Breast epithelium (tissue), 4 donors: ENCODE measurements at regions not wholly inside any gene's neighbourhood (a gene's known extent, or its start where the extent isn't known, plus 50 kb on each side); places are given as distances from the start of the nearest gene placed in this dataset.

Experiments
- DNase-seq, 2 donors: peaks; one replicate each; pipeline ENCODE4 v3.0.0-alpha.2; 2019; ENCODE audit warnings: low spot score in 2 of 2
- H3K27ac ChIP-seq, 2 donors: fragments of 200-600 bp; sonication (generic) in 1 of 2; one replicate each; pipeline ENCODE4 v1.5.1; 2016 to 2019; ENCODE audit warnings: mild to moderate bottlenecking in 1 of 2
- H3K27me3 ChIP-seq, 2 donors: fragments of 200-600 bp; sonication (generic) in 1 of 2; one replicate each; pipeline versions ENCODE4 v1.5.1 to v1.6.0; 2017 to 2019; ENCODE audit warnings: control low read depth in 1 of 2, mild to moderate bottlenecking in 1 of 2
- H3K36me3 ChIP-seq: fragments of 200-600 bp; one replicate; pipeline ENCODE4 v1.5.1; 2019
- H3K4me1 ChIP-seq, 2 donors: fragments of 200-600 bp; sonication (generic); one replicate each; pipeline ENCODE4 v1.5.1; 2016 to 2019; ENCODE audit warnings: control low read depth in 1 of 2
- H3K4me3 ChIP-seq, 3 donors: fragments of 200-600 bp; sonication (generic); 1 replicate in 2 of 3; 2 replicates in 1 of 3; pipeline ENCODE4 v1.5.1; 2016 to 2019; ENCODE audit warnings: mild to moderate bottlenecking in 3 of 3, moderate library complexity in 2 of 3
- H3K9me3 ChIP-seq, 2 donors: fragments of 200-600 bp; sonication (generic) in 1 of 2; one replicate each; pipeline ENCODE4 v1.5.1; 2016 to 2019; ENCODE audit warnings: control low read depth in 1 of 2
- CTCF ChIP-seq, 3 donors: fragments of 450-650 bp; IDR thresholded peaks; one replicate each; pipeline ENCODE4 v1.5.1; 2016 to 2017; ENCODE audit warnings: antibody characterized with exemption in 3 of 3, mild to moderate bottlenecking in 3 of 3, moderate library complexity in 3 of 3
- POLR2A ChIP-seq: fragments of 450-650 bp; IDR thresholded peaks from one replicate; pipeline ENCODE4 v1.6.1; 2016; ENCODE audit warnings: antibody characterized with exemption, mild to moderate bottlenecking, moderate library complexity
- POLR2AphosphoS5 ChIP-seq, 3 donors: sonication (generic); formaldehyde crosslinking; IDR thresholded peaks; one replicate each; pipeline ENCODE4 v1.6.1; 2017; ENCODE audit warnings: antibody characterized with exemption in 3 of 3
- intact Hi-C: fragments of 100-400 bp; cut with DNase I; formaldehyde crosslinking; loops from one replicate; pipeline ENCODE4 v1.15.1; 2023; ENCODE audit warnings: low total_unique reads

GRCh38 chr7:18337048-18337809 is 158.3 kb upstream of the HDAC9 start:
- intact Hi-C loops = no loop called here
- Histone ChIP-seq H3K27me3 (no peaks in the 10 kb centered on the region), H3K27ac (no peak overlapping the region), H3K36me3 (no peaks in the 10 kb centered on the region), H3K9me3 (no peaks in the 10 kb centered on the region), H3K4me3 (no peak overlapping the region), H3K4me1 (no peaks in the 10 kb centered on the region)
- no peak for DNase-seq
- TF ChIP-seq POLR2A (no peak), CTCF (IDR thresholded peaks at IDR 0.05) (no peak), POLR2AphosphoS5 (IDR thresholded peaks at IDR 0.05) (no peak)

- Histone ChIP-seq H3K4me3 (no peak overlapping the region), H3K27me3 (no peaks in the 10 kb centered on the region), H3K36me3 (no peaks in the 10 kb centered on the region), H3K27ac (no peak overlapping the region), H3K9me3 (no peaks in the 10 kb centered on the region), H3K4me1 (no peaks in the 10 kb centered on the region)
- no peak for DNase-seq
- intact Hi-C loops = no loop called here
- TF ChIP-seq POLR2A (no peak), POLR2AphosphoS5 (IDR thresholded peaks at IDR 0.05) (no peak), CTCF (IDR thresholded peaks at IDR 0.05) (no peak)
Measured at GRCh38 chr7:18338910-18339523, 156.5 kb upstream of the HDAC9 start.

- Histone ChIP-seq H3K9me3 (no peaks in the 10 kb centered on the region), H3K27ac (no peak overlapping the region), H3K36me3 (no peaks in the 10 kb centered on the region), H3K4me1 (no peaks in the 10 kb centered on the region), H3K4me3 (no peak overlapping the region), H3K27me3 (no peaks in the 10 kb centered on the region)
- intact Hi-C loops = no loop called here
- no peak for TF ChIP-seq CTCF (IDR thresholded peaks at IDR 0.05)
- TF ChIP-seq POLR2AphosphoS5 (IDR thresholded peaks at IDR 0.05) = no peak
- no peak for TF ChIP-seq POLR2A
- no peak for DNase-seq
Measured at GRCh38 chr7:18341756-18342155, 153.8 kb upstream of the HDAC9 start.

GRCh38 chr7:18343047-18343446 is 152.5 kb upstream of the HDAC9 start:
- H3K36me3 ChIP-seq = no peaks in the 10 kb centered on the region
- H3K27me3 ChIP-seq = no peaks in the 10 kb centered on the region
- H3K9me3 ChIP-seq = no peaks in the 10 kb centered on the region
- intact Hi-C loops = no loop called here
- no peak overlapping the region for H3K27ac ChIP-seq
- H3K4me1 ChIP-seq = no peaks in the 10 kb centered on the region
- no peak for DNase-seq
- no peak overlapping the region for H3K4me3 ChIP-seq
- TF ChIP-seq POLR2AphosphoS5 (IDR thresholded peaks at IDR 0.05) (no peak), POLR2A (no peak), CTCF (IDR thresholded peaks at IDR 0.05) (no peak)

- intact Hi-C loops = no loop called here
- H3K27me3 ChIP-seq = no peaks in the 10 kb centered on the region
- no peak overlapping the region for H3K4me3 ChIP-seq
- DNase-seq = no peak
- H3K4me1 ChIP-seq = no peaks in the 10 kb centered on the region
- no peak overlapping the region for H3K27ac ChIP-seq
- no peak for TF ChIP-seq CTCF (IDR thresholded peaks at IDR 0.05)
- no peak for TF ChIP-seq POLR2A
- TF ChIP-seq POLR2AphosphoS5 (IDR thresholded peaks at IDR 0.05) = no peak
- no peaks in the 10 kb centered on the region for H3K36me3 ChIP-seq
- H3K9me3 ChIP-seq = no peaks in the 10 kb centered on the region
Measured at GRCh38 chr7:18344536-18344935, 151.0 kb upstream of the HDAC9 start.
